ENCODE measurements at regions not wholly inside any gene's neighbourhood (a gene's known extent, or its start where the extent isn't known, plus 50 kb on each side); places are given as distances from the start of the nearest gene placed in this dataset.
"Not testable (repeated sequence)": the region's sequence is repeated elsewhere in the genome, so short reads cannot be mapped to it uniquely, and the experiment has no call there.

DNA sequence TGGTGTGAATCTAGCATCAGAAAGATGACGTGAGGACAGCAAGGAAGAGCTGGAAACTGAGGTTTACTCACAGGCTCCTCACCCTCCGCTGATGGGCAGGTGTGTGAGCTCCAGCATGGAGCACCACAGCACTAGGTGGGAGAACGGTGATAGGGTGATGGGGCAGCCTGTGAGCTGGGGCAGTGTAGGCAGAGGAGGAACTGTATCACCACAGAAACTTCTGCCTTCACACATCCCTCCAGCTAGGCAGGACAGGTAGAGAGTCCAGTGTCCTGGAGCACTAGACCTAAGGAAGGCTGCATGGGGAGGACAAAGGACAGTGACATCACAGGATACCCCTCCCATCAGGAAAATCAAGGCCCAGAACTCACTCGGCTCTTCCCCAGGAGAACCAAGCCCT lies 241.8 kb upstream of the PRSS58 start:
- ChIA-PET CTCF (interaction anchor here (1.4 to 9.4 kb wide), 3 partner anchors 17 to 40 kb away, joined by 4 to 158 read pairs (median 31); no protein-coding TSS in a partner anchor), POLR2A (no interaction called here)
- no peak for DNase-seq (ENCODE audit: extremely low spot score)
- TF ChIP-seq, protein P1, sequence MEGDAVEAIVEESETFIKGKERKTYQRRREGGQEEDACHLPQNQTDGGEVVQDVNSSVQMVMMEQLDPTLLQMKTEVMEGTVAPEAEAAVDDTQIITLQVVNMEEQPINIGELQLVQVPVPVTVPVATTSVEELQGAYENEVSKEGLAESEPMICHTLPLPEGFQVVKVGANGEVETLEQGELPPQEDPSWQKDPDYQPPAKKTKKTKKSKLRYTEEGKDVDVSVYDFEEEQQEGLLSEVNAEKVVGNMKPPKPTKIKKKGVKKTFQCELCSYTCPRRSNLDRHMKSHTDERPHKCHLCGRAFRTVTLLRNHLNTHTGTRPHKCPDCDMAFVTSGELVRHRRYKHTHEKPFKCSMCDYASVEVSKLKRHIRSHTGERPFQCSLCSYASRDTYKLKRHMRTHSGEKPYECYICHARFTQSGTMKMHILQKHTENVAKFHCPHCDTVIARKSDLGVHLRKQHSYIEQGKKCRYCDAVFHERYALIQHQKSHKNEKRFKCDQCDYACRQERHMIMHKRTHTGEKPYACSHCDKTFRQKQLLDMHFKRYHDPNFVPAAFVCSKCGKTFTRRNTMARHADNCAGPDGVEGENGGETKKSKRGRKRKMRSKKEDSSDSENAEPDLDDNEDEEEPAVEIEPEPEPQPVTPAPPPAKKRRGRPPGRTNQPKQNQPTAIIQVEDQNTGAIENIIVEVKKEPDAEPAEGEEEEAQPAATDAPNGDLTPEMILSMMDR (IDR thresholded peaks at IDR 0.05; ENCODE audit: control extremely low read depth, extremely low read depth, low read depth, missing control alignments) = no peak

DNA sequence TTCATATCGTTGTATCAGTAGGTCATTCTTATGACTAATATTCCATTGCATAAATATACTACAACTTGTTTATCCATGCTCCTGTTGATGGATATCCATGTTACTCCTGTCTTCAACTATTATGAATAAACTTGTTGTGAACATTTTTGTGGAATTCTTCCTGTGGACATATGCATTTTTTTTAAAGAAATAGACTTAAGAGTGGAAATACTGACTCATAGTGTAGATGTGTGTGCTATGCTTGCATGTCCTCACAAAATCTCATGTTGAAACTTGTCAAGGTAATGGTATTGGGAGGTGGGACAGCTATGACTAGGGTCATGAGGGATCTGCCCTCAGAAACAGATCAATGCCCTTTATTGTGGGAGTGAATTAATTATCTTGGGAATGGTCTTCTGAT lies 240.5 kb upstream of the PRSS58 start:
- CTCF ChIA-PET = interaction anchor here (1.0 to 9.4 kb wide), 13 partner anchors 8 to 139 kb away, joined by 3 to 158 read pairs (median 6); no protein-coding TSS in a partner anchor
- POLR2A ChIA-PET = no interaction called here
- no peak for DNase-seq (ENCODE audit: extremely low spot score)
- TF ChIP-seq, protein P1 (IDR thresholded peaks at IDR 0.05; ENCODE audit: control extremely low read depth, extremely low read depth, low read depth, missing control alignments) = no peak

DNA sequence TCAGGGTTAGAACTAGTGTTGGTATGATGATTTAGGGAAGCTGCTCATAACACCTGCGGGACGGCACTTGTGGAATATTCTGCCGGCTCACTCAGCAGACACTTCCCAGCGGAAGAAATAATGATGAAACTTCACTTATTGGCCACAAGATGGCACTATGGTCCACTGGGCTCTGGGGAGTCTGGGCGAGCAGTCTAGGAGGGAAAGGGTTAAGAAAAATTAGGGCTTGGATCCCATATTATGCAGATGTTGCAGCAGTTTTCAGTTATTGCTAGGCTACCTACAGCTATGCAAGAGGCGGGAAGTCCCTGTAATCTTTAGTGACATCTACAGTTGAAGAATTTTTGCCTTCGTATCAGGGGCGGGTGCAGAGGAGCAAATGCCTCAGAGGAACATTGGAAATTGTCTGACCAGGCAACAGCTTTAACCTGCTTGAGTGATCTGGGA lies 238.7 kb upstream of the PRSS58 start:
- ChIA-PET CTCF (interaction anchor here (0.9 to 9.4 kb wide), 13 partner anchors 9 to 137 kb away, joined by 3 to 158 read pairs (median 7); no protein-coding TSS in a partner anchor), POLR2A (no interaction called here)
- peak; percentile 34 for DNase-seq (ENCODE audit: extremely low spot score)
- TF ChIP-seq, protein P1 (IDR thresholded peaks at IDR 0.05; ENCODE audit: control extremely low read depth, extremely low read depth, low read depth, missing control alignments) = peak; percentile 73

DNA sequence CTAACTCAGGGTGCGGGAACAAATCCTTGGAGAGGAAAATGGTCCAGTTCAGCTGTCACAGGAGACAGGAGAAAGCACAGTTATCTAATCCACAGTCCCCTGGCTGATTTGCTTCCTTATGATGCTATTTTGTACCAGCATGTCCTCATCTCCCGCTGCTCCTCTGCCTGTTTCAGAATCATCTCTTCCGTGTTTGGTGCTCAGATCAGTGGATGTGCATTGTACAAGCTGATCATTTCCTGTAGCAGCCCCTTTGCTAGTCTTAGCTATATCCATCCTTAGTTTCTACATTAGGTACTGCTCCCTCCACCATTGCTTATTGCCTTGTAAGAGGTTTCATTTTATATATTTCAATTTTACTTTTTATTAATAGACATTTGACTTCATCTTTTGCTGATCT lies 238.0 kb upstream of the PRSS58 start:
- DNase-seq (ENCODE audit: extremely low spot score); POLR2A ChIA-PET: not testable (repeated sequence)
- CTCF ChIA-PET = interaction anchor here (0.9 to 9.4 kb wide), 5 partner anchors 10 to 92 kb away, joined by 3 to 158 read pairs (median 11); no protein-coding TSS in a partner anchor

DNA sequence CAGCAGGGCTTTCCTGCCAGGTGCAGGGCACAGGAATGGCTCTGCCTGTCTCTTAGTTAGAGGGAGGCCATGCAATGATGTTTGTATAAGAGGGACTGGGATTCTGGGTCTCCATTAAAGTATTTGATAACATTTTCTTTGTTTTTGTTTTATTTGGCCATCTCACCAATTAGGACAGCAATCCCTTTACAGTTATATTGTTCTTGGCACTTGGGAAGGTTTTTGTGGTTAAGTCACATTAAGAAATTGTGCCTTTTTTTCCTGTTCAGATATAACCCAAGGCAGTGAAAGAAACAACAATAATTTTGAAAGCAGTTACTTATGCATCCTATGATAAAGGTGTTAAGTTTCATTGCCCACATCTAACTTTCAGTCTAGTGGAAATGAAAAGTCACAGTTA lies 237.4 kb upstream of the PRSS58 start:
- CTCF ChIA-PET = interaction anchor here (1.1 to 9.4 kb wide), 6 partner anchors 10 to 288 kb away, joined by 3 to 158 read pairs (median 6); no protein-coding TSS in a partner anchor
- DNase-seq (ENCODE audit: extremely low spot score); POLR2A ChIA-PET: not testable (repeated sequence)

DNA sequence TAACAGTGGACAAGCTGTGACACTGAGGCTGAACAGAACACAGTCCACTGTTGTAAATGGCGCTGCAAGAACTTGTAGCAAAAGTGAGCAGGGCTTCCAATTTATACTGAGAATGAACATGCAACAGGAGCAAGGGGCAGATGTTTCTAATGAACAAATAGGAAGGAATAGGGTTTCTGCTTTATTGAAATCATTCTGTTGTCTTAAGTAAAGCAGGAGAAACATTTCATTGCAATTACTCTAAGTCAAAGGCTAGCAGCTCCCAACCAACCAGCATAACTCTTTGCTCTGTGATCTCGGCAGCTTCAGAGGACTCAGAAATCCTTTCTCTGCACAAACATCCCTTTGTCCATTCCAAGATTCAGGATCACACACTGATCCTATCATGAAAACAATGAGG lies 236.2 kb upstream of the PRSS58 start:
- DNase-seq (ENCODE audit: extremely low spot score) = no peak
- ChIA-PET POLR2A (no interaction called here), CTCF (interaction anchor here (1.0 to 9.4 kb wide), 4 partner anchors 12 to 289 kb away, joined by 3 to 158 read pairs (median 4); no protein-coding TSS in a partner anchor)
- TF ChIP-seq, protein P1 (IDR thresholded peaks at IDR 0.05; ENCODE audit: control extremely low read depth, extremely low read depth, low read depth, missing control alignments) = no peak

DNA sequence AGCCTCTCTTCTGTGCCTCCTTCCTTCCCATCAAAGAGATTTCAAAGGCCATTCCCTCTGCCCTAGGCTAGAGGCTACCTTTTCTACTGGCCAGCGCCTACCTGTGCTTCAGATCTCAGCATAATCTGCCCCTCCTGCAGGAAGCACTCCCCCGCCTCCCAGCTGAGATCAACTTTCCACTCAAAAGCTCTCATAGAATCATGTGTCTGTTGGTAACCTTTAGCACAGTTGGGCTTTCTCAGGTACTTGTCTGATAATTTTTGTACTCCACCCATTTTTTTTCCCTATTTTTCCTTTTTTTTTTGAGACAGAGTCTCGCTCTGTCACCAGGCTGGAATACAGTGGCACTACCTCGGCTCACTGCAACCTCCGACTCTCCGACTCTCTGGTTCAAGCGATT lies 231.0 kb upstream of the PRSS58 start:
- TF ChIP-seq, protein P1 (IDR thresholded peaks at IDR 0.05; ENCODE audit: control extremely low read depth, extremely low read depth, low read depth, missing control alignments) = no peak
- ChIA-PET CTCF (interaction anchor here (0.6 to 8.3 kb wide), 6 partner anchors 9 to 98 kb away, joined by 3 to 79 read pairs (median 3); no protein-coding TSS in a partner anchor), POLR2A (no interaction called here)
- DNase-seq (ENCODE audit: extremely low spot score) = no peak
